AG04449 (cell line): ENCODE measurements at regions not wholly inside any gene's neighbourhood (a gene's known extent, or its start where the extent isn't known, plus 50 kb on each side); places are given as distances from the start of the nearest gene placed in this dataset.
A peak's percentile ranks its signal among the peaks of the same experiment; 100 is the strongest.
"Not testable (repeated sequence)": the region's sequence is repeated elsewhere in the genome, so short reads cannot be mapped to it uniquely, and the experiment has no call there.

ENCODE experiments used
- CTCF ChIA-PET: fragments of 350-600 bp; formaldehyde crosslinking; extraction: SDS; loops from one replicate; lab custom pipeline; 2021; ENCODE audit warnings: antibody characterized with exemption; lab: Yijun Ruan, JAX
- POLR2A ChIA-PET: fragments of 400-600, 350-600 bp; formaldehyde crosslinking; extraction: SDS; loops from one replicate; lab custom pipeline; 2020; ENCODE audit warnings: antibody characterized with exemption, inconsistent platforms; lab: Yijun Ruan, JAX
- DNase-seq: peaks from one replicate; pipeline ENCODE4 v3.0.0-alpha.2; 2010; ENCODE audit warnings: low read depth, low spot score
- H3K4me3 ChIP-seq: 2 replicates; pipeline ENCODE4 v1.5.1; 2011; ENCODE audit warnings: low read depth, mild to moderate bottlenecking, control low read depth, low read length
- TF ChIP-seq, protein P1 (sequence below): IDR thresholded peaks from one replicate; pipeline ENCODE4 v1.5.1; 2011; ENCODE audit warnings: mild to moderate bottlenecking, moderate library complexity, low read length, control low read depth, inconsistent platforms; ENCODE audit not compliant: insufficient read depth; ENCODE audit errors: missing control alignments

GRCh38 chr5:36777105-36777757, 99.3 kb upstream of the NIPBL start:
- H3K4me3 ChIP-seq: no peak overlapping the region
- no peak for DNase-seq
- POLR2A ChIA-PET: no interaction called here
- TF ChIP-seq, protein P1, sequence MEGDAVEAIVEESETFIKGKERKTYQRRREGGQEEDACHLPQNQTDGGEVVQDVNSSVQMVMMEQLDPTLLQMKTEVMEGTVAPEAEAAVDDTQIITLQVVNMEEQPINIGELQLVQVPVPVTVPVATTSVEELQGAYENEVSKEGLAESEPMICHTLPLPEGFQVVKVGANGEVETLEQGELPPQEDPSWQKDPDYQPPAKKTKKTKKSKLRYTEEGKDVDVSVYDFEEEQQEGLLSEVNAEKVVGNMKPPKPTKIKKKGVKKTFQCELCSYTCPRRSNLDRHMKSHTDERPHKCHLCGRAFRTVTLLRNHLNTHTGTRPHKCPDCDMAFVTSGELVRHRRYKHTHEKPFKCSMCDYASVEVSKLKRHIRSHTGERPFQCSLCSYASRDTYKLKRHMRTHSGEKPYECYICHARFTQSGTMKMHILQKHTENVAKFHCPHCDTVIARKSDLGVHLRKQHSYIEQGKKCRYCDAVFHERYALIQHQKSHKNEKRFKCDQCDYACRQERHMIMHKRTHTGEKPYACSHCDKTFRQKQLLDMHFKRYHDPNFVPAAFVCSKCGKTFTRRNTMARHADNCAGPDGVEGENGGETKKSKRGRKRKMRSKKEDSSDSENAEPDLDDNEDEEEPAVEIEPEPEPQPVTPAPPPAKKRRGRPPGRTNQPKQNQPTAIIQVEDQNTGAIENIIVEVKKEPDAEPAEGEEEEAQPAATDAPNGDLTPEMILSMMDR: peak; percentile 35
- CTCF ChIA-PET: interaction anchor here (0.8 to 1.8 kb wide), 6 partner anchors 12 to 251 kb away, joined by 3 to 8 read pairs (median 4); partner anchors contain the start of gene NIPBL

GRCh38 chr5:36778336-36778735, 98.2 kb upstream of the NIPBL start:
- ChIA-PET CTCF (interaction anchor here (1.2 to 1.8 kb wide), 4 partner anchors 11 to 227 kb away, joined by 4 to 8 read pairs (median 4); partner anchors contain the start of gene NIPBL), POLR2A (no interaction called here)
- no peak for DNase-seq
- H3K4me3 ChIP-seq: no peak overlapping the region
- TF ChIP-seq, protein P1: no peak

DNA sequence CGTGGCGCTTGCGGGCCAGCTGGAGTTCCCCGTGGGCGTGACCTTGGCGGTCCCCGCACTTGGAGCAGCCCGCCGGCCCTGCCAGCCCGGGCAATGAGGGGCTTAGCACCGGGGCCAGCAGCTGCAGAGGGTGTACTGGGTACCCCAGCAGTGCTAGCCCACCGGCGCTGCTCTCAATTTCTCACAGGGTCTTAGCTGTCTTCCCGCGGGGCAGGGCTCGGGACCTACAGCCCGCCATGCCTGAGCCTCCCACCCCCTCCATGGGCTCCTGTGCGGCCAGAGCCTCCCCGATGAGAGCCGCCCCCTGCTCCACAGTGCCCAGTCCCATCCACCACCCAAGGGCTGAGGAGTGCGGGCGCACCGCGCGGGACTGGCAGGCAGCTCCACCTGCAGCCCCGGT, 94.0 kb upstream of the NIPBL start:
- POLR2A ChIA-PET, CTCF ChIA-PET, DNase-seq, H3K4me3 ChIP-seq: not testable (repeated sequence)

GRCh38 chr5:36786448-36787012, 90.0 kb upstream of the NIPBL start:
- no peak for DNase-seq
- ChIA-PET POLR2A (no interaction called here), CTCF (no interaction called here)
- TF ChIP-seq, protein P1: no peak
- H3K4me3 ChIP-seq: no peak overlapping the region

- ChIA-PET POLR2A (no interaction called here), CTCF (no interaction called here)
- DNase-seq: no peak
- no peak overlapping the region for H3K4me3 ChIP-seq
- TF ChIP-seq, protein P1: no peak
These were observed 89.0 kb upstream of the NIPBL start for GRCh38 chr5:36787365-36788093.

GRCh38 chr5:36790847-36791246, 85.7 kb upstream of the NIPBL start:
- CTCF ChIA-PET: no interaction called here
- no peak for DNase-seq
- no peak overlapping the region for H3K4me3 ChIP-seq
- TF ChIP-seq, protein P1: no peak
- POLR2A ChIA-PET: no interaction called here
